HCT116 (cell line): ENCODE measurements at regions not wholly inside any gene's neighbourhood (a gene's known extent, or its start where the extent isn't known, plus 50 kb on each side); places are given as distances from the start of the nearest gene placed in this dataset.

ENCODE experiments used
- ATAC-seq: fragments of 200-7000 bp; cut with Tn5 transposase; 2 replicates; pipeline ENCODE4 v1.9.1; 2020; ENCODE audit warnings: mild to moderate bottlenecking, moderate library complexity
- BruUV-seq: library from RNA; stranded (reverse); fragments of 400-500 nt; replicated peaks from 2 replicates; lab custom pipeline; 2021; lab: Mats Ljungman, UMichigan
- CTCF ChIA-PET: fragments of 300-600 bp; sonication (Branson Sonifier 250); formaldehyde crosslinking; loops from one replicate; lab custom pipeline; 2021; ENCODE audit warnings: antibody characterized with exemption; lab: Charles Lee
- POLR2A ChIA-PET: fragments of 300-600, 350-600 bp; sonication (Branson Sonifier 250); formaldehyde crosslinking; loops from one replicate; lab custom pipeline; 2021; ENCODE audit warnings: antibody characterized with exemption; lab: Charles Lee
- RAD21 ChIA-PET, 2 experiments: fragments of 300-600 bp; sonication (Branson Sonifier 250); formaldehyde crosslinking; loops; one replicate each; lab custom pipeline; 2023; ENCODE audit warnings: low total read pairs in 2 of 2; ENCODE audit not compliant: uncharacterized antibody in 2 of 2, unreplicated experiment in 2 of 2, low non-redundant PET in 1 of 2; lab: Charles Lee
- DNase-seq: peaks from one replicate; pipeline ENCODE4 v3.0.0-alpha.2; 2010; ENCODE audit warnings: low read depth, low spot score
- H2AFZ ChIP-seq: fragments of 200-600 bp; shearing (Covaris generic), sonication (generic); 2 replicates; pipeline ENCODE4 v1.6.1; 2017; ENCODE audit warnings: low read depth, mixed run types, mixed read lengths, antibody characterized with exemption, low read length; ENCODE audit not compliant: poor library complexity, severe bottlenecking
- H3K27ac ChIP-seq: 2 replicates; pipeline ENCODE4 v1.5.1; 2012; ENCODE audit warnings: low read depth, low read length
- H3K27me3 ChIP-seq: fragments of 200-600 bp; sonication (generic); 2 replicates; pipeline ENCODE4 v1.6.1; 2016; ENCODE audit warnings: mixed run types, low read length, mixed read lengths; ENCODE audit not compliant: insufficient read depth
- H3K36me3 ChIP-seq, 2 experiments: fragments of 200-500 bp in 1 of 2; fragments of 200-600 bp in 1 of 2; sonication (Bioruptor generic) in 1 of 2; sonication (generic) in 1 of 2; 2 replicates each; pipeline versions ENCODE4 v1.5.1 to v1.6.1; 2014 to 2016; ENCODE audit warnings: low read length in 2 of 2, inconsistent platforms in 1 of 2, mixed read lengths in 1 of 2, mixed run types in 1 of 2; ENCODE audit not compliant: insufficient read depth in 2 of 2, control insufficient read depth in 1 of 2
- H3K4me1 ChIP-seq, 2 experiments: fragments of 200-600 bp in 1 of 2; sonication (generic) in 1 of 2; 2 replicates each; pipeline versions ENCODE4 v1.5.1 to v1.6.1; 2012 to 2017; ENCODE audit warnings: low read length in 2 of 2, inconsistent platforms in 1 of 2, mild to moderate bottlenecking in 1 of 2, mixed read lengths in 1 of 2, mixed run types in 1 of 2, moderate library complexity in 1 of 2; ENCODE audit not compliant: insufficient read depth in 2 of 2, control insufficient read depth in 1 of 2
- H3K4me2 ChIP-seq: fragments of 200-600 bp; sonication (generic); 2 replicates; pipeline ENCODE4 v1.6.1; 2017; ENCODE audit warnings: mixed run types, low read length, mixed read lengths
- H3K4me3 ChIP-seq, 2 experiments: fragments of 200-600 bp in 1 of 2; sonication (generic) in 1 of 2; replicated peaks in 1 of 2; 2 replicates each; pipeline ENCODE4 v1.5.1; 2011 to 2016; ENCODE audit warnings: low read length in 2 of 2, control low read depth in 1 of 2, low read depth in 1 of 2, mild to moderate bottlenecking in 1 of 2, mixed read lengths in 1 of 2, mixed run types in 1 of 2
- H3K79me2 ChIP-seq: fragments of 200-600 bp; sonication (generic); 2 replicates; pipeline ENCODE4 v1.6.1; 2017; ENCODE audit warnings: mild to moderate bottlenecking, mixed run types, low read length, moderate library complexity, mixed read lengths; ENCODE audit not compliant: insufficient read depth
- H3K9ac ChIP-seq: fragments of 200-600 bp; sonication (generic); 2 replicates; pipeline ENCODE4 v1.6.1; 2016; ENCODE audit warnings: low read length, mixed read lengths
- H3K9me2 ChIP-seq: fragments of 200-600 bp; sonication (generic), shearing (Covaris generic); 2 replicates; pipeline ENCODE4 v1.6.1; 2017; ENCODE audit warnings: mixed run types, mild to moderate bottlenecking, moderate library complexity; ENCODE audit not compliant: insufficient read depth
- H3K9me3 ChIP-seq, 2 experiments: fragments of 200-500 bp in 1 of 2; fragments of 200-600 bp in 1 of 2; sonication (Bioruptor generic) in 1 of 2; sonication (generic) in 1 of 2; 2 replicates each; pipeline ENCODE4 v1.6.1; 2014 to 2017; ENCODE audit warnings: low read length in 2 of 2, mixed read lengths in 2 of 2, inconsistent platforms in 1 of 2, low read depth in 1 of 2, mild to moderate bottlenecking in 1 of 2, mixed run types in 1 of 2, moderate library complexity in 1 of 2; ENCODE audit not compliant: control insufficient read depth in 1 of 2, insufficient read depth in 1 of 2
- H4K20me1 ChIP-seq: fragments of 200-600 bp; sonication (generic), shearing (Covaris generic); 2 replicates; pipeline ENCODE4 v1.6.1; 2017; ENCODE audit warnings: mixed run types, mild to moderate bottlenecking, moderate library complexity; ENCODE audit not compliant: insufficient read depth
- FOSL1 ChIP-seq: IDR thresholded peaks from 2 replicates; pipeline ENCODE4 v1.6.1; 2012; ENCODE audit warnings: low read depth
- POLR2AphosphoS5 ChIP-seq: IDR thresholded peaks from 2 replicates; pipeline ENCODE4 v1.6.1; 2011; ENCODE audit warnings: mild to moderate bottlenecking, low read depth, low read length, moderate library complexity
- SIN3A ChIP-seq: IDR thresholded peaks from 2 replicates; pipeline ENCODE4 v1.6.1; 2012; ENCODE audit warnings: low read depth
- SP1 ChIP-seq: IDR thresholded peaks from 2 replicates; pipeline ENCODE4 v1.6.1; 2012; ENCODE audit warnings: low read depth
- TCF7L2 ChIP-seq: IDR thresholded peaks from 2 replicates; pipeline ENCODE4 v1.7.0; 2011; ENCODE audit warnings: borderline replicate concordance, inconsistent platforms; ENCODE audit not compliant: insufficient read depth, insufficient read length; ENCODE audit errors: extremely low read depth
- ZFX ChIP-seq: fragments of 450-650 bp; IDR thresholded peaks from 2 replicates; pipeline ENCODE4 v1.6.1; 2017
- intact Hi-C: fragments of 100-400 bp; cut with micrococcal nuclease; formaldehyde crosslinking; loops from 2 replicates; pipeline ENCODE4 v1.10.0; 2022
- TF ChIP-seq, protein P1 (sequence below): IDR thresholded peaks from 2 replicates; pipeline ENCODE4 v1.6.1; 2012; ENCODE audit warnings: low read depth
- TF ChIP-seq, protein P2 (sequence below), 3 experiments: fragments of 200-600 bp in 1 of 3; sonication (generic) in 1 of 3; IDR thresholded peaks in 2 of 3; conservative IDR thresholded peaks in 1 of 3; 2 replicates each; pipeline ENCODE4 v1.5.1; 2012 to 2017; ENCODE audit warnings: low read depth in 2 of 3, low read length in 2 of 3, antibody characterized with exemption in 1 of 3, borderline replicate concordance in 1 of 3, control low read depth in 1 of 3, mild to moderate bottlenecking in 1 of 3, mixed read lengths in 1 of 3, mixed run types in 1 of 3, moderate library complexity in 1 of 3; ENCODE audit not compliant: insufficient read depth in 1 of 3
- TF ChIP-seq, protein P3 (sequence below): IDR thresholded peaks from 2 replicates; pipeline ENCODE4 v1.6.1; 2012

DNA sequence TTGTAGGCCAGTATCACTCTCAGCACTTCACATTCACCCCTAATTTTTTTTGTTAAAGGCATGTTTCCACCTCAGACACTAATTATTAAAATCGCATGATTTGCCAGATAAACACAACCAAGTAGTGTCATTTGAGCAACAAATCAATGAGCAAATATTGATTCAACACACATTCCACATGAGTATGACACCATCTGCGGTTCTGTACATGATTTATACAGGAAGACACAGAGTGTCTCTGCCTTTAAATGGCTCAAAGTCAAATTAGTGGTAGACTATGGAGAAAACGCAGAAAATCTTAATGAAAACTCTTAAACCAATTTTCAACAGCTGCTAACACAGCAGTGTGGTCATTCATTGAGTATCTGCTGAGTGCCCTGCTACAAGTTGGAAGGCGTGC is 300.2 kb downstream of the SOX4 start:
- no peak overlapping the region for H3K27ac ChIP-seq
- no peak overlapping the region for H3K4me2 ChIP-seq
- POLR2A ChIA-PET = no interaction called here
- DNase-seq = no peak
- no peak for TF ChIP-seq FOSL1
- TF ChIP-seq, protein P1, sequence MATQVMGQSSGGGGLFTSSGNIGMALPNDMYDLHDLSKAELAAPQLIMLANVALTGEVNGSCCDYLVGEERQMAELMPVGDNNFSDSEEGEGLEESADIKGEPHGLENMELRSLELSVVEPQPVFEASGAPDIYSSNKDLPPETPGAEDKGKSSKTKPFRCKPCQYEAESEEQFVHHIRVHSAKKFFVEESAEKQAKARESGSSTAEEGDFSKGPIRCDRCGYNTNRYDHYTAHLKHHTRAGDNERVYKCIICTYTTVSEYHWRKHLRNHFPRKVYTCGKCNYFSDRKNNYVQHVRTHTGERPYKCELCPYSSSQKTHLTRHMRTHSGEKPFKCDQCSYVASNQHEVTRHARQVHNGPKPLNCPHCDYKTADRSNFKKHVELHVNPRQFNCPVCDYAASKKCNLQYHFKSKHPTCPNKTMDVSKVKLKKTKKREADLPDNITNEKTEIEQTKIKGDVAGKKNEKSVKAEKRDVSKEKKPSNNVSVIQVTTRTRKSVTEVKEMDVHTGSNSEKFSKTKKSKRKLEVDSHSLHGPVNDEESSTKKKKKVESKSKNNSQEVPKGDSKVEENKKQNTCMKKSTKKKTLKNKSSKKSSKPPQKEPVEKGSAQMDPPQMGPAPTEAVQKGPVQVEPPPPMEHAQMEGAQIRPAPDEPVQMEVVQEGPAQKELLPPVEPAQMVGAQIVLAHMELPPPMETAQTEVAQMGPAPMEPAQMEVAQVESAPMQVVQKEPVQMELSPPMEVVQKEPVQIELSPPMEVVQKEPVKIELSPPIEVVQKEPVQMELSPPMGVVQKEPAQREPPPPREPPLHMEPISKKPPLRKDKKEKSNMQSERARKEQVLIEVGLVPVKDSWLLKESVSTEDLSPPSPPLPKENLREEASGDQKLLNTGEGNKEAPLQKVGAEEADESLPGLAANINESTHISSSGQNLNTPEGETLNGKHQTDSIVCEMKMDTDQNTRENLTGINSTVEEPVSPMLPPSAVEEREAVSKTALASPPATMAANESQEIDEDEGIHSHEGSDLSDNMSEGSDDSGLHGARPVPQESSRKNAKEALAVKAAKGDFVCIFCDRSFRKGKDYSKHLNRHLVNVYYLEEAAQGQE = no peak
- no peak for TF ChIP-seq SP1
- no peak for TF ChIP-seq POLR2AphosphoS5
- no peak for TF ChIP-seq SIN3A
- H3K27me3 ChIP-seq = no peaks in the 10 kb centered on the region
- intact Hi-C loops = no loop called here
- H3K9me3 ChIP-seq = no peaks in the 10 kb centered on the region
- H2AFZ ChIP-seq = no peak overlapping the region
- BruUV-seq = no TSS peak
- RAD21 ChIA-PET = no interaction called here
- CTCF ChIA-PET = no interaction called here
- no peaks in the 10 kb centered on the region for H3K4me1 ChIP-seq
- no peaks in the 10 kb centered on the region for H3K79me2 ChIP-seq
- no peak overlapping the region for H3K9ac ChIP-seq
- H3K36me3 ChIP-seq = no peaks in the 10 kb centered on the region
- no peak overlapping the region for H3K4me3 ChIP-seq
- no peaks in the 10 kb centered on the region for H3K9me2 ChIP-seq
- ATAC-seq = no peak
- H4K20me1 ChIP-seq = no peaks in the 10 kb centered on the region

DNA sequence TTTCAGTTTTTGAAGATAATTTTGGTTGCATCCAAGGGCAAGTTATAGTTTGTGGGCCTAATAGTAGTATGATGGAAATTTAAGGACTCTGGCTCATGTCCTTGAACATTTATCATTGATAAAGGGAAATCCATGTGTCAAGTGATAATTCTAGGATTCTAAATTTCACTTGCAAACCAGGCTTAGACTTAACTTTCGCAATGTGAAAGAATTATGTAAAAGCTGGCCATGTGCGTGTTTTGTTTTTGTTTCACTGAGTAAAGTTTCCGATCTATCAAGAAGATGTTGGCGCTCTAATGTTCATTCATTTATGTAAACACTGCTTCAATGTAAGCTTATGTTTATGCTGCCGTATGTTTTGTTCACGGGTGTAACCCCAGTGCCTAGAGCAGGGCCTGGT is 302.0 kb downstream of the SOX4 start:
- no TSS peak for BruUV-seq
- Histone ChIP-seq H3K9me3 (no peaks in the 10 kb centered on the region), H4K20me1 (no peaks in the 10 kb centered on the region), H3K27ac (no peak overlapping the region), H3K27me3 (no peaks in the 10 kb centered on the region), H3K9ac (no peak overlapping the region), H3K4me1 (no peaks in the 10 kb centered on the region), H3K79me2 (no peaks in the 10 kb centered on the region), H3K4me2 (no peak overlapping the region)
- RAD21 ChIA-PET = no interaction called here
- DNase-seq = no peak
- TF ChIP-seq SP1 (no peak), ZFX (no peak), TCF7L2 (no peak), POLR2AphosphoS5 (no peak)
- TF ChIP-seq, protein P2, sequence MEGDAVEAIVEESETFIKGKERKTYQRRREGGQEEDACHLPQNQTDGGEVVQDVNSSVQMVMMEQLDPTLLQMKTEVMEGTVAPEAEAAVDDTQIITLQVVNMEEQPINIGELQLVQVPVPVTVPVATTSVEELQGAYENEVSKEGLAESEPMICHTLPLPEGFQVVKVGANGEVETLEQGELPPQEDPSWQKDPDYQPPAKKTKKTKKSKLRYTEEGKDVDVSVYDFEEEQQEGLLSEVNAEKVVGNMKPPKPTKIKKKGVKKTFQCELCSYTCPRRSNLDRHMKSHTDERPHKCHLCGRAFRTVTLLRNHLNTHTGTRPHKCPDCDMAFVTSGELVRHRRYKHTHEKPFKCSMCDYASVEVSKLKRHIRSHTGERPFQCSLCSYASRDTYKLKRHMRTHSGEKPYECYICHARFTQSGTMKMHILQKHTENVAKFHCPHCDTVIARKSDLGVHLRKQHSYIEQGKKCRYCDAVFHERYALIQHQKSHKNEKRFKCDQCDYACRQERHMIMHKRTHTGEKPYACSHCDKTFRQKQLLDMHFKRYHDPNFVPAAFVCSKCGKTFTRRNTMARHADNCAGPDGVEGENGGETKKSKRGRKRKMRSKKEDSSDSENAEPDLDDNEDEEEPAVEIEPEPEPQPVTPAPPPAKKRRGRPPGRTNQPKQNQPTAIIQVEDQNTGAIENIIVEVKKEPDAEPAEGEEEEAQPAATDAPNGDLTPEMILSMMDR (IDR thresholded peaks at IDR 0.05 in 2 of 3, conservative IDR thresholded peaks at IDR 0.05 in 1 of 3; ENCODE audit: borderline replicate concordance in 1 of 3, insufficient read depth in 1 of 3, low read depth in 2 of 3, low read length in 2 of 3) = no peak
- TF ChIP-seq, protein P3, sequence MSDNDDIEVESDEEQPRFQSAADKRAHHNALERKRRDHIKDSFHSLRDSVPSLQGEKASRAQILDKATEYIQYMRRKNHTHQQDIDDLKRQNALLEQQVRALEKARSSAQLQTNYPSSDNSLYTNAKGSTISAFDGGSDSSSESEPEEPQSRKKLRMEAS = no peak
- TF ChIP-seq, all 23 proteins: peak for 0
- ChIA-PET POLR2A (no interaction called here), CTCF (no interaction called here)
- no peak for ATAC-seq
- Histone ChIP-seq H3K4me3 (no peak overlapping the region), H2AFZ (no peak overlapping the region), H3K36me3 (no peaks in the 10 kb centered on the region), H3K9me2 (no peaks in the 10 kb centered on the region)
- intact Hi-C loops = no loop called here
